HT1080 (cell line): ENCODE measurements at regions not wholly inside any gene's neighbourhood (a gene's known extent, or its start where the extent isn't known, plus 50 kb on each side); places are given as distances from the start of the nearest gene placed in this dataset. TPM values are rescaled to one million over a fixed set of nuclear protein-coding genes. Genes with fewer than 3 reads are reported as not detected.

ENCODE experiments used
- DNase-seq: peaks from one replicate; pipeline ENCODE4 v3.0.0-alpha.2; 2015; ENCODE audit warnings: low read depth
- small RNA-seq: library from RNA; depleted of rRNA; stranded (forward); fragments of <200 nt; gene quantifications from one replicate; pipeline ENCODE3, GENCODE V24; 2014

DNA sequence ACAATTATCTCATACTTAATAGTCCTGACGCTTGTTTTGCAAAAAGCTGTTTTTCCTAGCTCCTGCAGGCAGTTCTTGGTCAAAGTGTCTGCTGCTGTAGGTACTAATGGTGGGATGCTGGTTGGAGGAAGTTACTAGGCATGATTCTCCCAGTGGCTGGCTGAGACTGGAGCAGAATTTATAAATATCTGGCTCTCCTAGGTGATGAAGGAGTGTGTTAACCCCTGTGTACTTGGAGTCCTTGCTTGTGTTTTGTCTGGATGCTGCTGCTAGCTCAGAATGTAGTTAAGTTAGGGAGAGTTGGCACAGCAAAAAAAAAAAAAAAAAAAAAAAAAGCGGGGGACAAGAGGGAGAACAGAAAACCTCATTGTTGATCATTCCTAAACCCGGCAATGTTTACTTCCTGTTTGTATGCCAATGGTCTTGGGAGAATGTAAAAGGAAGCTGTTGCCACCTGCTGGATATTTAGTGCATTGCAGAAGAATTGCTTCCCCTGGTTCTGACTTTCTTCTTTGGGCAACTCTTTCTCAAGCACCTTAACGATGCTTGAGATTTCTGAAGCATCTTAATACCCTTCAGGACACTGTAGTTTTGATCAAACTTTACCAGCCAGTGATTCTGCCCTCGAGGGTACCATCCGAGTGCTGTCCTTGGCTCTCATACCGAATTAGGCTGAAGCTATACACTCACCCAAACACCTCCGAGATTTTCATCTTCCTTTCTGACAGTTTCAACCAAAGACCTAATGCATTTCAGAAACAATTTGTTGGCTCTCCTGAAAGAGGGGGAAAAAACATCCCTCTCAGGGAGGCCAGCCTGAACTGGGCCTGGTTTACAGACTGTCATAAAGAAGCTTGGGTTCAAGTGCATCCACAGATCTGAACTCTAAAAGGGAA lies 71.7 kb upstream of the WWC1 start:
- peak; percentile 77 for DNase-seq

DNA sequence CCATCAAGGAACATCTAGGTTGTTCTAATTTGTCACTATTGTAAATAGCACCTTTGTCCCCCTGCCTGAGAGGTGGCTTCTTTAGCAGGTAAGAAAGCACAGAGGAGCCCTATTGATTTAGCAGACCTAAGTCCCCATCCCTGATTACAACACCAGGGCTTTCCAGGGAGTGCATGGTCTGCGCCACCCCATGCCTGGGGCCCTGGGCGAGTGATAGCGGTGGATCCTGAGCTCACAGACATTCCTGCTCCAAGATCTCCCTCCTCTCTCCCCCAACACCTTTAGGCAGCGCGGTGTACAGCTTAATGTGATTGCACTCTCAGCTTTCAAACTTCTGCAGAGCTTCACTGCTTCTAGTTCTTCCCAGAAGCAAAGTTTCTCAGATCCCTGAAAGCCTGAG lies 67.4 kb upstream of the WWC1 start:
- DNase-seq = no peak

DNA sequence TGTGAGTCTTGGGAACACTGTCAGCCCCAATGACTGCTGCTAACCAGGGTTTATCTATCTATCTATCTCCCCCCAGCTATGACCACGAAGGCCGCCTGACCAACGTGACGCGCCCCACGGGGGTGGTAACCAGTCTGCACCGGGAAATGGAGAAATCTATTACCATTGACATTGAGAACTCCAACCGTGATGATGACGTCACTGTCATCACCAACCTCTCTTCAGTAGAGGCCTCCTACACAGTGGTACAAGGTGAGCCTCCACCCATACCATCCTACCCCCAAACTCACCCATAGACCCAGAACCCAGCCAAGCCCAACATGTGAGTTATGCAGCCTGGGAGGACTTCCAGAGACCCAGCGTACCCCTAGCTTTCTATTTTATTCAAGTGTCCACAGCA lies 65.4 kb upstream of the WWC1 start:
- DNase-seq = no peak

GRCh38 chr5:168227001-168227400 lies 64.4 kb upstream of the WWC1 start:
- DNase-seq = peak; percentile 24

GRCh38 chr5:168227973-168228615 lies 63.4 kb upstream of the WWC1 start:
- DNase-seq = no peak

DNA sequence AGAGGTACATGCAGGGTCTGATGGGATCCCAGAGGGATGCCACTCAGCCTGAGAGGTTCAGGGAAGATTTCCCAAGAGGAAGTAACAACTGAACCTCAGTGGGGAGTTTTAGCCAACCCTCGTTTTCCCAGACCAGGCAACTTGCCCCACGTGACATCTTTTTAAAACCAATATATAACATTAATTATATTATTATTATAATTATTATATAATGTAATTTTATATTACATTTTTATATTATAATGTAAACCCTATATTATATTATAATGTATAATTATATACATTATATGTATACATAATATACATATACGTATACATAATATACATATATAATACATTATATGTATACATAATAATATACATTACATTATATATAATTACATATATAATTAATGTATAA lies 62.8 kb upstream of the WWC1 start:
- DNase-seq = no peak

GRCh38 chr5:168234133-168234532 lies 57.3 kb upstream of the WWC1 start:
- DNase-seq = no peak

- DNase-seq = no peak
These were observed 53.0 kb upstream of the WWC1 start for GRCh38 chr5:168238463-168238862.

- DNase-seq = no peak
These were observed 52.1 kb upstream of the WWC1 start for GRCh38 chr5:168239325-168239724.

Small RNA genes lying in the stretch of these regions (small RNA-seq; reads per million reads assigned to genes)
- gene AC026403.1 (not detected), gene RF00561 (not detected), gene RN7SKP60 (not detected), gene RNU6-168P (not detected), gene RNU6-209P (not detected)
